ENCODE measurements at regions not wholly inside any gene's neighbourhood (a gene's known extent, or its start where the extent isn't known, plus 50 kb on each side); places are given as distances from the start of the nearest gene placed in this dataset.

GRCh38 chr2:145059343-145059742 is 539.4 kb upstream of the ZEB2 start:
- Histone ChIP-seq H3K4me3 (replicated peaks; ENCODE audit: insufficient read depth, low read length) (no peak overlapping the region), H3K27ac (replicated peaks) (no peak overlapping the region), H3K27me3 (ENCODE audit: insufficient read depth, poor library complexity, severe bottlenecking) (no peaks in the 10 kb centered on the region)
- TF ChIP-seq, protein P1, sequence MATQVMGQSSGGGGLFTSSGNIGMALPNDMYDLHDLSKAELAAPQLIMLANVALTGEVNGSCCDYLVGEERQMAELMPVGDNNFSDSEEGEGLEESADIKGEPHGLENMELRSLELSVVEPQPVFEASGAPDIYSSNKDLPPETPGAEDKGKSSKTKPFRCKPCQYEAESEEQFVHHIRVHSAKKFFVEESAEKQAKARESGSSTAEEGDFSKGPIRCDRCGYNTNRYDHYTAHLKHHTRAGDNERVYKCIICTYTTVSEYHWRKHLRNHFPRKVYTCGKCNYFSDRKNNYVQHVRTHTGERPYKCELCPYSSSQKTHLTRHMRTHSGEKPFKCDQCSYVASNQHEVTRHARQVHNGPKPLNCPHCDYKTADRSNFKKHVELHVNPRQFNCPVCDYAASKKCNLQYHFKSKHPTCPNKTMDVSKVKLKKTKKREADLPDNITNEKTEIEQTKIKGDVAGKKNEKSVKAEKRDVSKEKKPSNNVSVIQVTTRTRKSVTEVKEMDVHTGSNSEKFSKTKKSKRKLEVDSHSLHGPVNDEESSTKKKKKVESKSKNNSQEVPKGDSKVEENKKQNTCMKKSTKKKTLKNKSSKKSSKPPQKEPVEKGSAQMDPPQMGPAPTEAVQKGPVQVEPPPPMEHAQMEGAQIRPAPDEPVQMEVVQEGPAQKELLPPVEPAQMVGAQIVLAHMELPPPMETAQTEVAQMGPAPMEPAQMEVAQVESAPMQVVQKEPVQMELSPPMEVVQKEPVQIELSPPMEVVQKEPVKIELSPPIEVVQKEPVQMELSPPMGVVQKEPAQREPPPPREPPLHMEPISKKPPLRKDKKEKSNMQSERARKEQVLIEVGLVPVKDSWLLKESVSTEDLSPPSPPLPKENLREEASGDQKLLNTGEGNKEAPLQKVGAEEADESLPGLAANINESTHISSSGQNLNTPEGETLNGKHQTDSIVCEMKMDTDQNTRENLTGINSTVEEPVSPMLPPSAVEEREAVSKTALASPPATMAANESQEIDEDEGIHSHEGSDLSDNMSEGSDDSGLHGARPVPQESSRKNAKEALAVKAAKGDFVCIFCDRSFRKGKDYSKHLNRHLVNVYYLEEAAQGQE (IDR thresholded peaks at IDR 0.05; ENCODE audit: insufficient replicate concordance, low read depth): no peak
- TF ChIP-seq, protein P2, sequence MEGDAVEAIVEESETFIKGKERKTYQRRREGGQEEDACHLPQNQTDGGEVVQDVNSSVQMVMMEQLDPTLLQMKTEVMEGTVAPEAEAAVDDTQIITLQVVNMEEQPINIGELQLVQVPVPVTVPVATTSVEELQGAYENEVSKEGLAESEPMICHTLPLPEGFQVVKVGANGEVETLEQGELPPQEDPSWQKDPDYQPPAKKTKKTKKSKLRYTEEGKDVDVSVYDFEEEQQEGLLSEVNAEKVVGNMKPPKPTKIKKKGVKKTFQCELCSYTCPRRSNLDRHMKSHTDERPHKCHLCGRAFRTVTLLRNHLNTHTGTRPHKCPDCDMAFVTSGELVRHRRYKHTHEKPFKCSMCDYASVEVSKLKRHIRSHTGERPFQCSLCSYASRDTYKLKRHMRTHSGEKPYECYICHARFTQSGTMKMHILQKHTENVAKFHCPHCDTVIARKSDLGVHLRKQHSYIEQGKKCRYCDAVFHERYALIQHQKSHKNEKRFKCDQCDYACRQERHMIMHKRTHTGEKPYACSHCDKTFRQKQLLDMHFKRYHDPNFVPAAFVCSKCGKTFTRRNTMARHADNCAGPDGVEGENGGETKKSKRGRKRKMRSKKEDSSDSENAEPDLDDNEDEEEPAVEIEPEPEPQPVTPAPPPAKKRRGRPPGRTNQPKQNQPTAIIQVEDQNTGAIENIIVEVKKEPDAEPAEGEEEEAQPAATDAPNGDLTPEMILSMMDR (IDR thresholded peaks at IDR 0.05; ENCODE audit: insufficient read depth, low read length): no peak
- no peak for DNase-seq (ENCODE audit: low read depth in 1 of 2, low spot score in 1 of 2)

DNA sequence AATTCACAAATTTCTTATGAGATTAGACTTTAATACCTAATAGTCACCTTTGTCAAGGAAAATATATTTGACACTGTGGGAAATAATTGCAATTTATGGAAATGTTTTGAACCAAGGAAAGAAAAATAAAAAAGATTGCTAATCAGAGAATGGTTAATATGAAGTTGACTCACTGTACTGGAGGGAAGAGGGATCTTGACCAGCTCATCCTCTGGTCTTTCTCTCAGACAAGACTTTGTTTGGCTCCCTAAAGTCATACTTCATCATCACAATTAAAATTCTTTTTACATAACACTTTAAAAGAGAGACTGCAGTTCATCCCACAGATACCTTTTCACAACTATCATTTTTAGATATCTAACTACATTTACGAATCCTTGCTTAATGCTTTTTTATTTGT is 538.5 kb upstream of the ZEB2 start:
- TF ChIP-seq, protein P1 (IDR thresholded peaks at IDR 0.05; ENCODE audit: insufficient replicate concordance, low read depth): no peak
- TF ChIP-seq POLR2AphosphoS5 (IDR thresholded peaks at IDR 0.05; ENCODE audit: low read depth): no peak
- no peak for TF ChIP-seq SPI1 (IDR thresholded peaks at IDR 0.05; ENCODE audit: borderline replicate concordance, low read depth)
- Histone ChIP-seq H3K27me3 (ENCODE audit: insufficient read depth, poor library complexity, severe bottlenecking) (no peaks in the 10 kb centered on the region), H3K4me3 (replicated peaks; ENCODE audit: insufficient read depth, low read length) (no peak overlapping the region), H3K27ac (replicated peaks) (no peak overlapping the region)
- no peak for DNase-seq (ENCODE audit: low read depth in 1 of 2, low spot score in 1 of 2)

DNA sequence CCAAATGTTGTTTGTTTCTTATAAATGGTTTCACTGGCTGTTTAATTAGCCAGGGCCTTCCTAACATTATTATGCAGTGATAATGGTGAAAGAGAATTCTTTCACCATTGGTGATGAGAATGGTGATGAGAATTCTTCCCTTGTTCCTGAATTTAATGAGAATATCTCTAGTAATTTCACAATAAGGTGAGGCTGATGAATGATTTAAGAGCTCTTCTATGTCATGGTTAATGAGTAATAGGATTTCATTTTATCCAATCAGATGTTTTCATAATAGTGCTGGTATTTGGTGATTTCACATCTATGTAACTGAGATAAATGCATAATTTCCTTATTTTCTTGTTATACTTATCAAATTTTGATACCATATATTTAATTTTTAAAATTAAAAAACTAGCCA is 535.7 kb upstream of the ZEB2 start:
- Histone ChIP-seq H3K27ac (replicated peaks) (no peak overlapping the region), H3K4me3 (replicated peaks; ENCODE audit: insufficient read depth, low read length) (no peak overlapping the region), H3K27me3 (ENCODE audit: insufficient read depth, poor library complexity, severe bottlenecking) (no peaks in the 10 kb centered on the region)
- TF ChIP-seq, protein P2 (IDR thresholded peaks at IDR 0.05; ENCODE audit: insufficient read depth, low read length): no peak
- no peak for TF ChIP-seq GABPA (IDR thresholded peaks at IDR 0.05; ENCODE audit: low read depth)
- TF ChIP-seq, protein P1 (IDR thresholded peaks at IDR 0.05; ENCODE audit: insufficient replicate concordance, low read depth): no peak
- no peak for DNase-seq (ENCODE audit: low read depth in 1 of 2, low spot score in 1 of 2)

DNA sequence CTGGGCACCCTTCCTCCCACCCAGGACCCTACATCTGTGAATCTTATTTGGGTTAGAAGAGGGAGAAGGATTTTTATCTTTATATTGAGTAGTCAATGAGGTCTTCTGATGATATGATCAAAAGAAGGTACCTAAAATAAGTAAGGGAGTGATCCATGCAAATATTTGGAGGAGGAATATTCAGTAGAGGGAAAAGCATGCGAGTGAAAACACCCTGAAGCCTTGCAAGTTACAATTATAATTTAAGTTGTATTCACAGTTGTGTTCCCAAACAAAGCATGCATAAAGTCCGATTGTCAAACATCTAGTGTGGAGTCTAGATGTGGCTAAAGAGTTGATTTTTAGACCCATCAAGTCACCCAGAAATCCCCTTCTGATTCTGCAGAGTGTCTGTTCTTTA is 530.2 kb upstream of the ZEB2 start:
- no peak for DNase-seq (ENCODE audit: low read depth in 1 of 2, low spot score in 1 of 2)
- Histone ChIP-seq H3K27me3 (ENCODE audit: insufficient read depth, poor library complexity, severe bottlenecking) (no peaks in the 10 kb centered on the region), H3K27ac (replicated peaks) (no peak overlapping the region), H3K4me3 (replicated peaks; ENCODE audit: insufficient read depth, low read length) (no peak overlapping the region)
- TF ChIP-seq, protein P2 (IDR thresholded peaks at IDR 0.05; ENCODE audit: insufficient read depth, low read length): no peak
- TF ChIP-seq POLR2AphosphoS5 (IDR thresholded peaks at IDR 0.05; ENCODE audit: low read depth) (no peak), GABPA (IDR thresholded peaks at IDR 0.05; ENCODE audit: low read depth) (no peak), SPI1 (IDR thresholded peaks at IDR 0.05; ENCODE audit: borderline replicate concordance, low read depth) (no peak)
- TF ChIP-seq, protein P1 (IDR thresholded peaks at IDR 0.05; ENCODE audit: insufficient replicate concordance, low read depth): no peak

All from HL-60 (cell line).